H1 (cell line): ENCODE measurements at regions not wholly inside any gene's neighbourhood (a gene's known extent, or its start where the extent isn't known, plus 50 kb on each side); places are given as distances from the start of the nearest gene placed in this dataset.

Experiments used
- CTCF ChIA-PET: fragments of 300-600 bp; sonication (Branson Sonifier 250); formaldehyde crosslinking; loops from one replicate; lab custom pipeline; 2021; ENCODE audit not compliant: partially characterized antibody; lab: Charles Lee
- POLR2A ChIA-PET: fragments of 300-600 bp; sonication (Branson Sonifier 250); formaldehyde crosslinking; loops from one replicate; lab custom pipeline; 2021; ENCODE audit warnings: inconsistent platforms; ENCODE audit not compliant: partially characterized antibody; lab: Charles Lee
- DNase-seq, 2 experiments: peaks; one replicate each; pipeline versions ENCODE4 v3.0.0 to v3.0.0-alpha.2; 2010 to 2022; ENCODE audit warnings: low spot score in 2 of 2, low read depth in 1 of 2, mixed read lengths in 1 of 2
- FAIRE-seq: peaks from 2 replicates; lab custom pipeline; 2011; peaks lifted over from hg19 to GRCh38; lab: Jason Lieb, UNC
- H2AFZ ChIP-seq: 2 replicates; pipeline ENCODE4 v1.8.1; 2012; ENCODE audit warnings: low read length, inconsistent platforms
- H2AK5ac ChIP-seq: 2 replicates; pipeline ENCODE4 v1.6.1; 2013; ENCODE audit warnings: low read depth, low read length
- H2BK120ac ChIP-seq: replicated peaks from 2 replicates; pipeline ENCODE3; 2013; ENCODE audit warnings: low read depth, low read length, inconsistent platforms
- H2BK12ac ChIP-seq: 2 replicates; pipeline ENCODE4 v1.6.1; 2013; ENCODE audit warnings: low read depth, low read length
- H2BK15ac ChIP-seq: 2 replicates; pipeline ENCODE4 v1.6.1; 2013; ENCODE audit warnings: low read length
- H2BK20ac ChIP-seq: 2 replicates; pipeline ENCODE4 v1.6.1; 2013; ENCODE audit warnings: low read length
- H2BK5ac ChIP-seq: 2 replicates; pipeline ENCODE4 v1.6.1; 2013; ENCODE audit warnings: low read depth, low read length
- H3K14ac ChIP-seq: 2 replicates; pipeline ENCODE4 v1.6.1; 2013; ENCODE audit warnings: inconsistent platforms; ENCODE audit not compliant: insufficient read length
- H3K18ac ChIP-seq: 2 replicates; pipeline ENCODE4 v1.6.1; 2013; ENCODE audit warnings: low read length; ENCODE audit errors: extremely low read depth
- H3K23ac ChIP-seq: 2 replicates; pipeline ENCODE4 v1.6.1; 2013; ENCODE audit warnings: inconsistent platforms; ENCODE audit not compliant: insufficient read length
- H3K23me2 ChIP-seq: 2 replicates; pipeline ENCODE4 v1.6.1; 2013; ENCODE audit warnings: low read depth, low read length
- H3K27ac ChIP-seq: 2 replicates; pipeline ENCODE4 v1.6.1; 2011; ENCODE audit warnings: low read depth, low read length, inconsistent platforms
- H3K27me3 ChIP-seq, 4 experiments: replicated peaks in 1 of 4; 1 replicate in 1 of 4; 2 replicates in 3 of 4; pipeline versions ENCODE4 v1.6.1 to v1.8.1; 2011 to 2013; ENCODE audit warnings: low read length in 3 of 4, mild to moderate bottlenecking in 3 of 4, inconsistent platforms in 2 of 4, mixed read lengths in 2 of 4, moderate library complexity in 1 of 4; ENCODE audit not compliant: control insufficient read depth in 3 of 4, insufficient read depth in 3 of 4; ENCODE audit errors: extremely low read depth in 1 of 4
- H3K36me3 ChIP-seq, 4 experiments: 2 replicates each; pipeline versions ENCODE4 v1.6.1 to v1.8.1; 2011 to 2013; ENCODE audit warnings: mild to moderate bottlenecking in 4 of 4, low read length in 3 of 4, moderate library complexity in 2 of 4, control low read depth in 1 of 4, inconsistent platforms in 1 of 4; ENCODE audit not compliant: insufficient read depth in 4 of 4, control insufficient read depth in 2 of 4
- H3K4ac ChIP-seq: replicated peaks from 2 replicates; pipeline ENCODE3; 2013; ENCODE audit warnings: low read length, low read depth, mixed read lengths, inconsistent platforms; ENCODE audit not compliant: insufficient read length
- H3K4me1 ChIP-seq, 4 experiments: replicated peaks in 1 of 4; 1 replicate in 1 of 4; 2 replicates in 3 of 4; pipeline versions ENCODE4 v1.6.1 to v1.8.1; 2011 to 2013; ENCODE audit warnings: low read length in 3 of 4, inconsistent platforms in 2 of 4, mixed read lengths in 1 of 4; ENCODE audit not compliant: insufficient read depth in 4 of 4, control insufficient read depth in 3 of 4
- H3K4me2 ChIP-seq, 2 experiments: 2 replicates each; pipeline versions ENCODE4 v1.6.1 to v1.8.1; 2011 to 2013; ENCODE audit warnings: low read depth in 2 of 2, low read length in 2 of 2, control low read depth in 1 of 2, inconsistent platforms in 1 of 2, mild to moderate bottlenecking in 1 of 2; ENCODE audit not compliant: insufficient read depth in 1 of 2
- H3K4me3 ChIP-seq, 4 experiments: fragments of 200-600, 300-600 bp in 1 of 4; sonication (generic), shearing (Covaris generic), sonication (Bioruptor Twin) in 1 of 4; 2 replicates each; pipeline versions ENCODE4 v1.5.1 to v1.8.1; 2011 to 2016; ENCODE audit warnings: low read length in 4 of 4, low read depth in 3 of 4, control low read depth in 2 of 4, inconsistent platforms in 2 of 4, mild to moderate bottlenecking in 2 of 4, mixed read lengths in 1 of 4, moderate library complexity in 1 of 4; ENCODE audit not compliant: insufficient read depth in 2 of 4; ENCODE audit errors: extremely low read depth in 1 of 4
- H3K56ac ChIP-seq: replicated peaks from 2 replicates; pipeline ENCODE3; 2013; ENCODE audit warnings: low read depth, mild to moderate bottlenecking, mixed read lengths, low read length, inconsistent platforms; ENCODE audit not compliant: insufficient read length
- H3K79me1 ChIP-seq: 2 replicates; pipeline ENCODE4 v1.6.1; 2013; ENCODE audit warnings: low read depth, low read length, control low read depth
- H3K79me2 ChIP-seq, 2 experiments: 2 replicates each; pipeline versions ENCODE4 v1.6.1 to v1.8.1; 2012 to 2013; ENCODE audit warnings: low read length in 2 of 2, mild to moderate bottlenecking in 2 of 2, inconsistent platforms in 1 of 2; ENCODE audit not compliant: insufficient read depth in 2 of 2, control insufficient read depth in 1 of 2
- H3K9ac ChIP-seq, 4 experiments: replicated peaks in 1 of 4; 1 replicate in 1 of 4; 2 replicates in 3 of 4; pipeline versions ENCODE4 v1.6.1 to v1.8.1; 2011 to 2013; ENCODE audit warnings: low read depth in 3 of 4, low read length in 3 of 4, control low read depth in 2 of 4, mild to moderate bottlenecking in 2 of 4, moderate library complexity in 2 of 4, inconsistent platforms in 1 of 4; ENCODE audit errors: extremely low read depth in 1 of 4
- H3K9me3 ChIP-seq, 2 experiments: 2 replicates each; pipeline versions ENCODE4 v1.6.1 to v1.8.1; 2012 to 2013; ENCODE audit warnings: mild to moderate bottlenecking in 2 of 2, moderate library complexity in 2 of 2, control low read depth in 1 of 2, inconsistent platforms in 1 of 2, low read depth in 1 of 2, low read length in 1 of 2, mixed read lengths in 1 of 2; ENCODE audit not compliant: insufficient read depth in 2 of 2
- H4K20me1 ChIP-seq, 2 experiments: replicated peaks in 1 of 2; 2 replicates each; pipeline versions ENCODE3 to v1.8.1; 2011 to 2013; ENCODE audit warnings: inconsistent platforms in 2 of 2, low read length in 2 of 2, mild to moderate bottlenecking in 1 of 2; ENCODE audit not compliant: insufficient read depth in 2 of 2, control insufficient read depth in 1 of 2
- H4K5ac ChIP-seq: 2 replicates; pipeline ENCODE4 v1.6.1; 2013; ENCODE audit warnings: low read length, low read depth, mixed read lengths, inconsistent platforms; ENCODE audit not compliant: insufficient read length
- H4K8ac ChIP-seq: 2 replicates; pipeline ENCODE4 v1.8.0; 2013; ENCODE audit warnings: mild to moderate bottlenecking, moderate library complexity, low read length, inconsistent platforms; ENCODE audit not compliant: insufficient read depth; ENCODE audit errors: extremely low read depth
- H4K91ac ChIP-seq: replicated peaks from 2 replicates; pipeline ENCODE3; 2013; ENCODE audit warnings: low read length, mixed read lengths, inconsistent platforms; ENCODE audit not compliant: insufficient read length
- BRCA1 ChIP-seq: IDR thresholded peaks from 2 replicates; pipeline ENCODE4 v1.6.1; 2012; ENCODE audit warnings: low read depth, low read length, improper control_type of control experiment
- CBX8 ChIP-seq: fragments of 300-800, 300-1000 bp; sonication (generic); IDR thresholded peaks from 2 replicates; pipeline ENCODE4 v1.7.1; 2016; ENCODE audit warnings: low read depth, low read length, borderline replicate concordance
- RBBP5 ChIP-seq: IDR thresholded peaks from 2 replicates; pipeline ENCODE4 v1.7.1; 2012; ENCODE audit warnings: low read depth, mild to moderate bottlenecking, inconsistent platforms, low read length, moderate library complexity, borderline replicate concordance
- SIX5 ChIP-seq: IDR thresholded peaks from 2 replicates; pipeline ENCODE4 v1.6.1; 2011; ENCODE audit warnings: mild to moderate bottlenecking, low read depth, low read length
- WGBS, 2 experiments: shearing (Covaris generic) in 1 of 2; methylation state at CpG; one replicate each; pipeline versions ENCODE4 v1.1.6 to v1.1.7; 2013 to 2015; ENCODE audit warnings: low lambda C conversion rate in 2 of 2, mixed read lengths in 2 of 2, inconsistent platforms in 1 of 2, low coverage in 1 of 2, missing lambda C conversion rate in 1 of 2; ENCODE audit not compliant: insufficient replicate concordance in 2 of 2, insufficient coverage in 1 of 2, insufficient read length in 1 of 2; ENCODE audit errors: extremely low coverage in 1 of 2, missing lambda C conversion rate in 1 of 2; 5-methylcytosine and 5-hydroxymethylcytosine counted together

GRCh38 chr13:37294472-37294871 lies 189.0 kb upstream of the CSNK1A1L start:
- Histone ChIP-seq H2AK5ac (no peak overlapping the region), H3K9ac (no peak overlapping the region), H4K5ac (no peak overlapping the region), H3K36me3 (no peaks in the 10 kb centered on the region), H3K4me3 (no peak overlapping the region), H4K20me1 (no peaks in the 10 kb centered on the region), H3K9me3 (no peaks in the 10 kb centered on the region), H2BK12ac (no peak overlapping the region), H3K27me3 (no peaks in the 10 kb centered on the region), H3K4me2 (no peak overlapping the region), H3K18ac (no peak overlapping the region), H3K4ac (no peak overlapping the region), H3K79me1 (no peaks in the 10 kb centered on the region), H3K27ac (no peak overlapping the region), H2BK15ac (no peak overlapping the region), H3K23ac (no peak overlapping the region), H4K8ac (no peak overlapping the region), H4K91ac (no peak overlapping the region), H3K23me2 (peaks cover 2% of the 10 kb centered on the region; the same call in 1 of the 2 replicates), H3K79me2 (no peaks in the 10 kb centered on the region), H3K56ac (no peak overlapping the region), H3K4me1 (no peaks in the 10 kb centered on the region), H2AFZ (no peak overlapping the region), H2BK20ac (no peak overlapping the region), H2BK5ac (no peak overlapping the region), H3K14ac (no peak overlapping the region), H2BK120ac (no peak overlapping the region)
- DNase-seq (no peak), FAIRE-seq (no peak)
- WGBS, 2 experiments: 91% methylated on average over 6 of the region's 6 CpGs; no CpG with 5 or more reads in 1 of the 2 experiments
- CTCF ChIA-PET: interaction anchor here (1.4 kb wide), 1 partner anchor 20 kb away, joined by 5 read pairs; no protein-coding TSS in a partner anchor
- POLR2A ChIA-PET: no interaction called here
- TF ChIP-seq CBX8 (no peak), BRCA1 (no peak), RBBP5 (no peak), SIX5 (no peak)
